ENCODE measurements at regions not wholly inside any gene's neighbourhood (a gene's known extent, or its start where the extent isn't known, plus 50 kb on each side); places are given as distances from the start of the nearest gene placed in this dataset.

DNA sequence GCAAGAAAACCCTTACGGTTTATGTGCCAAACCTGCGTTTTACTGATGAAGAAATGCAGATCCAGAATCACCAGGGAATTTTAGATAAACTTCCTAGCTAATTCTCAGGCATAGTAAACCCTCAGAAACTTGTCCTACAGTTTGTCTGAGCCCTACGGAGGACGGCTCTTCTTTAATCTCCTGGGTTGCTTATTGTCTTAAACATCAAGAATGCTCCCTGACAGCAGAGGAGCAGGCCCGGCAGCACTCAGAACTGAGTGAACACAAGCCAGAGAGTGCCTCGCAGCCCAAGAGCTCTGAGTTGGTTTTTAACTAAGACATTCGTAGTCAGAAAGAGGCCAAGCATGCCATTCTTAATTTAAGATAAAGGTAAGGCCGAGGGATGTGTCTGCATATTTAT lies 114.7 kb upstream of the ERCC6L2 start:
- TF ChIP-seq, protein P1, sequence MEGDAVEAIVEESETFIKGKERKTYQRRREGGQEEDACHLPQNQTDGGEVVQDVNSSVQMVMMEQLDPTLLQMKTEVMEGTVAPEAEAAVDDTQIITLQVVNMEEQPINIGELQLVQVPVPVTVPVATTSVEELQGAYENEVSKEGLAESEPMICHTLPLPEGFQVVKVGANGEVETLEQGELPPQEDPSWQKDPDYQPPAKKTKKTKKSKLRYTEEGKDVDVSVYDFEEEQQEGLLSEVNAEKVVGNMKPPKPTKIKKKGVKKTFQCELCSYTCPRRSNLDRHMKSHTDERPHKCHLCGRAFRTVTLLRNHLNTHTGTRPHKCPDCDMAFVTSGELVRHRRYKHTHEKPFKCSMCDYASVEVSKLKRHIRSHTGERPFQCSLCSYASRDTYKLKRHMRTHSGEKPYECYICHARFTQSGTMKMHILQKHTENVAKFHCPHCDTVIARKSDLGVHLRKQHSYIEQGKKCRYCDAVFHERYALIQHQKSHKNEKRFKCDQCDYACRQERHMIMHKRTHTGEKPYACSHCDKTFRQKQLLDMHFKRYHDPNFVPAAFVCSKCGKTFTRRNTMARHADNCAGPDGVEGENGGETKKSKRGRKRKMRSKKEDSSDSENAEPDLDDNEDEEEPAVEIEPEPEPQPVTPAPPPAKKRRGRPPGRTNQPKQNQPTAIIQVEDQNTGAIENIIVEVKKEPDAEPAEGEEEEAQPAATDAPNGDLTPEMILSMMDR (conservative IDR thresholded peaks at IDR 0.05; ENCODE audit: low read length): no peak
- no peak for TF ChIP-seq EZH2phosphoT487 (IDR thresholded peaks at IDR 0.05; ENCODE audit: borderline replicate concordance)
- Histone ChIP-seq H3K9ac (ENCODE audit: low read depth, low read length, poor library complexity, severe bottlenecking) (no peak overlapping the region), H3K79me2 (ENCODE audit: insufficient read depth, low read length) (no peaks in the 10 kb centered on the region), H3K4me2 (ENCODE audit: low read depth, low read length, poor library complexity, severe bottlenecking) (no peak overlapping the region), H3K9me3 (ENCODE audit: insufficient read depth, low read depth, low read length) (no peaks in the 10 kb centered on the region), H3K4me1 (ENCODE audit: insufficient read depth, low read length, poor library complexity, severe bottlenecking) (peaks cover 29% of the 10 kb centered on the region), H3K4me3 (ENCODE audit: low read length, poor library complexity, severe bottlenecking) (no peak overlapping the region), H3F3A (ENCODE audit: low read depth) (no peaks in the 10 kb centered on the region), H3K36me3 (ENCODE audit: insufficient read depth, low read length) (no peaks in the 10 kb centered on the region), H3K9me2 (replicated peaks; ENCODE audit: low read depth, low read length) (no peaks in the 10 kb centered on the region), H4K20me1 (ENCODE audit: insufficient read depth, low read length, poor library complexity, severe bottlenecking) (no peaks in the 10 kb centered on the region), H2AFZ (ENCODE audit: low read length) (no peak overlapping the region), H3K27me3 (ENCODE audit: insufficient read depth, low read length, poor library complexity, severe bottlenecking) (no peaks in the 10 kb centered on the region)

DNA sequence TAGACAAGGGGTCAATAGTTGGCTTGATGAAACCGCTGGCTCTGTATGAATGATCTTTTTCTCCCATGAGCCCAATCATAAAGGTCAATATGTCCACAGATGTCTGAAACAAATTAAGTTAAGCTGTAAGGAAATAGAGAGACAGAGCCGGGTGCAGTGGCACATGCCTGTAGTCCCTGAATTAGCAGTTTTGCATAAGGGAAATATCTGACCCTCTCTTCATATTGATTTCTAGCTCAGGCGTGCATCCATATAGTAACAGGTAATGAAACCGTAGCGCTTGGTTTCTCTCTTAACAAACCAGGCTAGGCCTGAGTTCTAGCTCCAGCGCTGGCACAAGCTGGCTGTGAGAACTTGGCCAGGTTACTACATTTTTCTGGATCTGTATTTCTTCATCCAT lies 118.1 kb upstream of the ERCC6L2 start:
- Histone ChIP-seq H4K20me1 (ENCODE audit: insufficient read depth, low read length, poor library complexity, severe bottlenecking) (no peaks in the 10 kb centered on the region), H3K27me3 (ENCODE audit: insufficient read depth, low read length, poor library complexity, severe bottlenecking) (no peaks in the 10 kb centered on the region), H3F3A (ENCODE audit: low read depth) (peaks cover 11% of the 10 kb centered on the region), H3K9me3 (ENCODE audit: insufficient read depth, low read depth, low read length) (no peaks in the 10 kb centered on the region), H3K36me3 (ENCODE audit: insufficient read depth, low read length) (no peaks in the 10 kb centered on the region), H3K4me3 (ENCODE audit: low read length, poor library complexity, severe bottlenecking) (no peak overlapping the region), H3K9me2 (replicated peaks; ENCODE audit: low read depth, low read length) (no peaks in the 10 kb centered on the region), H3K9ac (ENCODE audit: low read depth, low read length, poor library complexity, severe bottlenecking) (no peak overlapping the region), H3K79me2 (ENCODE audit: insufficient read depth, low read length) (no peaks in the 10 kb centered on the region), H3K4me2 (ENCODE audit: low read depth, low read length, poor library complexity, severe bottlenecking) (no peak overlapping the region), H2AFZ (ENCODE audit: low read length) (peak overlapping the region; percentile 29; the same call in 1 of the 2 replicates), H3K4me1 (ENCODE audit: insufficient read depth, low read length, poor library complexity, severe bottlenecking) (peaks cover 44% of the 10 kb centered on the region)
- TF ChIP-seq, protein P1 (conservative IDR thresholded peaks at IDR 0.05; ENCODE audit: low read length): no peak
- no peak for TF ChIP-seq EZH2phosphoT487 (IDR thresholded peaks at IDR 0.05; ENCODE audit: borderline replicate concordance)

DNA sequence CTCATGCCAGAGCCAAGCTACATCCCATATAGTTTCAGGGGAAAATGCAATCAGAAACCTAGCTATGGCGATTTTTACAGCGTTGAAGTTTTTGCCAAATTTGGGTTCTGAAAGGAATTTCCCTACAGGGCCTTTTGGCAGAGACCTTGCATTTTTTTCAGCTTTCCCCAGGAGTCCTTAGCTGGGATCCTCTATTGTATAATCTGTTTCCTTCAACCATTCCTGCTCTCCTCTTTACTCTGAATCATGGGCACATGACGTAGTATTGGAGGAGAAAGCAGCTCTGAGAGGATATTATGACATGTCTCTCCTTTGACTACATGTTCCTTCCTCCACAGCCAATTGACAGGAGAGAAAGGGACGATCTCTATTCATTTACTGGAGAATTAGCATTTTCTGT lies 118.5 kb upstream of the ERCC6L2 start:
- Histone ChIP-seq H3K4me3 (ENCODE audit: low read length, poor library complexity, severe bottlenecking) (no peak overlapping the region), H3K4me1 (ENCODE audit: insufficient read depth, low read length, poor library complexity, severe bottlenecking) (peaks cover 46% of the 10 kb centered on the region), H3K9me3 (ENCODE audit: insufficient read depth, low read depth, low read length) (no peaks in the 10 kb centered on the region), H3F3A (ENCODE audit: low read depth) (peaks cover 11% of the 10 kb centered on the region), H3K9me2 (replicated peaks; ENCODE audit: low read depth, low read length) (no peaks in the 10 kb centered on the region), H3K4me2 (ENCODE audit: low read depth, low read length, poor library complexity, severe bottlenecking) (no peak overlapping the region), H3K27me3 (ENCODE audit: insufficient read depth, low read length, poor library complexity, severe bottlenecking) (no peaks in the 10 kb centered on the region), H3K36me3 (ENCODE audit: insufficient read depth, low read length) (no peaks in the 10 kb centered on the region), H4K20me1 (ENCODE audit: insufficient read depth, low read length, poor library complexity, severe bottlenecking) (no peaks in the 10 kb centered on the region), H3K79me2 (ENCODE audit: insufficient read depth, low read length) (no peaks in the 10 kb centered on the region), H2AFZ (ENCODE audit: low read length) (peak overlapping the region; percentile 29; the same call in 1 of the 2 replicates), H3K9ac (ENCODE audit: low read depth, low read length, poor library complexity, severe bottlenecking) (no peak overlapping the region)
- TF ChIP-seq, protein P1 (conservative IDR thresholded peaks at IDR 0.05; ENCODE audit: low read length): no peak
- no peak for TF ChIP-seq EZH2phosphoT487 (IDR thresholded peaks at IDR 0.05; ENCODE audit: borderline replicate concordance)
